ENCODE measurements at regions not wholly inside any gene's neighbourhood (a gene's known extent, or its start where the extent isn't known, plus 50 kb on each side); places are given as distances from the start of the nearest gene placed in this dataset.

GRCh38 chr5:14035859-14036503 is 91.5 kb upstream of the DNAH5 start:
- H3K4me3 ChIP-seq = peak overlapping the region in 2 of 4 donors; percentile 22 to 36
- TF ChIP-seq POLR2A (IDR thresholded peaks at IDR 0.05) (no peak), CTCF (IDR thresholded peaks at IDR 0.05) (no peak)

GRCh38 chr5:14034963-14035362 is 90.5 kb upstream of the DNAH5 start:
- H3K27ac ChIP-seq = no peak overlapping the region
- intact Hi-C loops (cut with DNase I) = no loop called here

More at GRCh38 chr5:14035859-14036503, 91.5 kb upstream of the DNAH5 start:
- Histone ChIP-seq H3K27ac (peak overlapping the region; percentile 11 to 77 (median 56)), H3K36me3 (no peaks in the 10 kb centered on the region), H3K27me3 (peaks cover 0 to 6% (median 0%) of the 10 kb centered on the region in 4 donors), H3K4me1 (peaks cover 19 to 45% (median 24%) of the 10 kb centered on the region in 3 donors), H3K9me3 (no peaks in the 10 kb centered on the region)
- intact Hi-C loops (cut with DNase I) = no loop called here
- 2% methylated on average over 10 of the region's 10 CpGs for WGBS, 2 donors
- DNase-seq = no peak

GRCh38 chr5:14032918-14033317 is 88.4 kb upstream of the DNAH5 start:
- no peaks in the 10 kb centered on the region for H3K9me3 ChIP-seq
- DNase-seq = no peak
- H3K27ac ChIP-seq = no peak overlapping the region
- peaks cover 0 to 5% (median 0%) of the 10 kb centered on the region in 4 donors for H3K27me3 ChIP-seq
- TF ChIP-seq POLR2A (IDR thresholded peaks at IDR 0.05) = no peak
- TF ChIP-seq CTCF (IDR thresholded peaks at IDR 0.05) = no peak
- no peaks in the 10 kb centered on the region for H3K36me3 ChIP-seq
- intact Hi-C loops (cut with DNase I) = no loop called here
- H3K4me3 ChIP-seq = no peak overlapping the region
- H3K4me1 ChIP-seq = peaks cover 19 to 31% (median 24%) of the 10 kb centered on the region in 3 donors
- 71 to 74% methylated on average over 3 of the region's 3 CpGs for WGBS, 2 donors

More at GRCh38 chr5:14034963-14035362, 90.5 kb upstream of the DNAH5 start:
- H3K27me3 ChIP-seq = no peaks in the 10 kb centered on the region
- peaks cover 19 to 45% (median 24%) of the 10 kb centered on the region in 3 donors for H3K4me1 ChIP-seq
- WGBS, 2 donors = 63 to 81% methylated on average over 2 of the region's 3 CpGs
- no peak overlapping the region for H3K4me3 ChIP-seq
- H3K36me3 ChIP-seq = no peaks in the 10 kb centered on the region
- DNase-seq = no peak
- TF ChIP-seq CTCF (IDR thresholded peaks at IDR 0.05) = no peak
- no peak for TF ChIP-seq POLR2A (IDR thresholded peaks at IDR 0.05)
- H3K9me3 ChIP-seq = no peaks in the 10 kb centered on the region

GRCh38 chr5:14028938-14029584 is 84.6 kb upstream of the DNAH5 start:
- TF ChIP-seq POLR2A (IDR thresholded peaks at IDR 0.05) (no peak), CTCF (IDR thresholded peaks at IDR 0.05) (no peak)
- no peak for DNase-seq
- Histone ChIP-seq H3K4me3 (no peak overlapping the region), H3K36me3 (no peaks in the 10 kb centered on the region), H3K27ac (no peak overlapping the region), H3K9me3 (no peaks in the 10 kb centered on the region), H3K27me3 (peaks cover 0 to 5% (median 0%) of the 10 kb centered on the region in 4 donors), H3K4me1 (no peaks in the 10 kb centered on the region)
- intact Hi-C loops (cut with DNase I) = no loop called here
- WGBS, 2 donors = 60 to 62% methylated on average over 7 of the region's 7 CpGs

- no peak for DNase-seq
- Histone ChIP-seq H3K36me3 (no peaks in the 10 kb centered on the region), H3K9me3 (no peaks in the 10 kb centered on the region), H3K4me1 (no peaks in the 10 kb centered on the region), H3K4me3 (no peak overlapping the region), H3K27ac (no peak overlapping the region), H3K27me3 (peaks cover 0 to 9% (median 0%) of the 10 kb centered on the region in 4 donors)
- WGBS, 2 donors = 78 to 100% methylated on average over 1 of the region's 1 CpG
- intact Hi-C loops (cut with DNase I) = no loop called here
- TF ChIP-seq CTCF (IDR thresholded peaks at IDR 0.05) (no peak), POLR2A (IDR thresholded peaks at IDR 0.05) (no peak)
These were observed 83.7 kb upstream of the DNAH5 start for GRCh38 chr5:14028188-14028587.

Measured in esophagus squamous epithelium (tissue), 5 donors.